ENCODE measurements at regions not wholly inside any gene's neighbourhood (a gene's known extent, or its start where the extent isn't known, plus 50 kb on each side); places are given as distances from the start of the nearest gene placed in this dataset.
"Not testable (repeated sequence)": the region's sequence is repeated elsewhere in the genome, so short reads cannot be mapped to it uniquely, and the experiment has no call there.

- TF ChIP-seq BHLHE40 (IDR thresholded peaks at IDR 0.05; ENCODE audit: low read length); CEBPB (IDR thresholded peaks at IDR 0.05; ENCODE audit: borderline replicate concordance, low read depth, low read length); E2F1 (CRISPR knock-in tag; IDR thresholded peaks at IDR 0.05); ZFY (CRISPR knock-in tag; IDR thresholded peaks at IDR 0.05); CREB1 (IDR thresholded peaks at IDR 0.05); CREB1 (CRISPR knock-in tag; IDR thresholded peaks at IDR 0.05); ZFAT (CRISPR knock-in tag; conservative IDR thresholded peaks at IDR 0.05); RNF2 (conservative IDR thresholded peaks at IDR 0.05; ENCODE audit: low read depth); ZNF20 (CRISPR knock-in tag; IDR thresholded peaks at IDR 0.05); EP300 (IDR thresholded peaks at IDR 0.05; ENCODE audit: low read depth in 2 of 2, low read length in 2 of 2); EP300 (CRISPR knock-in tag; IDR thresholded peaks at IDR 0.05; ENCODE audit: borderline replicate concordance); GABPA (IDR thresholded peaks at IDR 0.05; ENCODE audit: low read depth, low read length); GABPA (CRISPR knock-in tag; IDR thresholded peaks at IDR 0.05; ENCODE audit: low read depth); TIGD3 (CRISPR knock-in tag; IDR thresholded peaks at IDR 0.05; ENCODE audit: borderline replicate concordance); FOSL2 (CRISPR knock-in tag; IDR thresholded peaks at IDR 0.05); TFAP4 (IDR thresholded peaks at IDR 0.05; ENCODE audit: borderline replicate concordance, low read depth): not testable (repeated sequence)
- TF ChIP-seq, protein P1, sequence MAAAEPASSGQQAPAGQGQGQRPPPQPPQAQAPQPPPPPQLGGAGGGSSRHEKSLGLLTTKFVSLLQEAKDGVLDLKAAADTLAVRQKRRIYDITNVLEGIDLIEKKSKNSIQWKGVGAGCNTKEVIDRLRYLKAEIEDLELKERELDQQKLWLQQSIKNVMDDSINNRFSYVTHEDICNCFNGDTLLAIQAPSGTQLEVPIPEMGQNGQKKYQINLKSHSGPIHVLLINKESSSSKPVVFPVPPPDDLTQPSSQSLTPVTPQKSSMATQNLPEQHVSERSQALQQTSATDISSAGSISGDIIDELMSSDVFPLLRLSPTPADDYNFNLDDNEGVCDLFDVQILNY (CRISPR knock-in tag; conservative IDR thresholded peaks at IDR 0.05), result not testable (repeated sequence)
Measured at GRCh38 chr4:43659547-43659946, 767.0 kb downstream of the GRXCR1 start.

Measured in HepG2 (cell line).